C4-2B (cell line): ENCODE measurements at regions not wholly inside any gene's neighbourhood (a gene's known extent, or its start where the extent isn't known, plus 50 kb on each side); places are given as distances from the start of the nearest gene placed in this dataset.

ENCODE experiments used
- H3K27ac ChIP-seq: fragments of 450-650 bp; 2 replicates; pipeline ENCODE4 v1.5.1; 2017
- CTCF ChIP-seq: fragments of 450-650 bp; conservative IDR thresholded peaks from 2 replicates; pipeline ENCODE4 v1.5.1; 2017; ENCODE audit warnings: mild to moderate bottlenecking
- ZFX ChIP-seq: fragments of 450-650 bp; IDR thresholded peaks from 2 replicates; pipeline ENCODE4 v1.6.1; 2017

- TF ChIP-seq CTCF (no peak), ZFX (no peak)
- no peak overlapping the region for H3K27ac ChIP-seq
Observed at GRCh38 chr1:189289346-189289745, 1188.3 kb downstream of the BRINP3 start.

GRCh38 chr1:189301235-189301634 is 1176.4 kb downstream of the BRINP3 start:
- H3K27ac ChIP-seq = no peak overlapping the region
- TF ChIP-seq CTCF = no peak
- no peak for TF ChIP-seq ZFX

- no peak for TF ChIP-seq CTCF
- TF ChIP-seq ZFX = no peak
Observed at GRCh38 chr1:189305279-189305678, 1172.4 kb downstream of the BRINP3 start.

GRCh38 chr1:189311915-189312314 is 1165.7 kb downstream of the BRINP3 start:
- H3K27ac ChIP-seq = no peak overlapping the region
- TF ChIP-seq CTCF = no peak
- no peak for TF ChIP-seq ZFX

More at GRCh38 chr1:189305279-189305678, 1172.4 kb downstream of the BRINP3 start:
- H3K27ac ChIP-seq = no peak overlapping the region

GRCh38 chr1:189312499-189312898 is 1165.2 kb downstream of the BRINP3 start:
- no peak for TF ChIP-seq CTCF
- TF ChIP-seq ZFX = no peak
- H3K27ac ChIP-seq = no peak overlapping the region

- no peak overlapping the region for H3K27ac ChIP-seq
- TF ChIP-seq ZFX (no peak), CTCF (no peak)
Observed at GRCh38 chr1:189313488-189313887, 1164.2 kb downstream of the BRINP3 start.

GRCh38 chr1:189315035-189315901 is 1162.4 kb downstream of the BRINP3 start:
- no peak overlapping the region for H3K27ac ChIP-seq
- TF ChIP-seq CTCF = no peak
- TF ChIP-seq ZFX = no peak
